Fibroblast of lung (primary cell): ENCODE measurements at regions not wholly inside any gene's neighbourhood (a gene's known extent, or its start where the extent isn't known, plus 50 kb on each side); places are given as distances from the start of the nearest gene placed in this dataset.

Experiments used
- CTCF ChIP-seq, 2 donors: IDR thresholded peaks in 1 of 2; conservative IDR thresholded peaks in 1 of 2; 1 replicate in 1 of 2; 2 replicates in 1 of 2; pipeline ENCODE4 v1.5.1; 2011 to 2012; ENCODE audit warnings: low read length in 2 of 2, control low read depth in 1 of 2, inconsistent platforms in 1 of 2, low read depth in 1 of 2, mild to moderate bottlenecking in 1 of 2
- EZH2 ChIP-seq: IDR thresholded peaks from 2 replicates; pipeline ENCODE4 v1.5.1; 2012; ENCODE audit warnings: low read length, control low read depth, mild to moderate bottlenecking; ENCODE audit errors: missing control alignments

DNA sequence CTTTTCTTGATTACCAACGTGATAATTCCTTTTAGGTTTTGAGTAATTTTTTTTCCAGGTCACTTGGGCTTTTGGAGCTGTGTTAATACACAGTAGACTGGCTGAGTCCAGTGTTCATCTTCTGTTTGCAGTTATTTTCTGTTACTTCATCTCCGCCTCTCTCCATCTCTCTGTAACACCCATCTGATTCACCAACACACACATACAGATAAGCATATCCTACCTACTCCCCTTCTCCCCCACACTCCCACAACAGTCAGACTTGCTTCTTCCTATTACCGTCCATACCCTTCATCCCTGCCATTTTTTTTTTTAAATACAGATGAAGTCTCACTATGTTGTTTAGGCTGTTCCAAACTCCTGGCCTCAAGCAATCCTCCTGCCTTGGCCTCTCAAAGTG lies 72.7 kb upstream of the MANSC4 start:
- no peak for TF ChIP-seq CTCF (conservative IDR thresholded peaks at IDR 0.05 in 1 of 2, IDR thresholded peaks at IDR 0.05 in 1 of 2; ENCODE audit: low read depth in 1 of 2, low read length in 2 of 2)
- TF ChIP-seq EZH2, result no peak
